Neural cell (in vitro differentiated cells): ENCODE measurements at regions not wholly inside any gene's neighbourhood (a gene's known extent, or its start where the extent isn't known, plus 50 kb on each side); places are given as distances from the start of the nearest gene placed in this dataset.
A peak's percentile ranks its signal among the peaks of the same experiment; 100 is the strongest.

ENCODE experiments used
- H2AFZ ChIP-seq: fragments of 200-600, 300-800 bp; sonication (generic), shearing (Covaris generic); 2 replicates; pipeline ENCODE4 v1.6.0; 2014; ENCODE audit warnings: low read depth, mild to moderate bottlenecking, antibody characterized with exemption, low read length, moderate library complexity
- H3F3A ChIP-seq: fragments of 200-600 bp; shearing (Covaris generic); 2 replicates; pipeline ENCODE4 v1.6.1; 2016; ENCODE audit warnings: mild to moderate bottlenecking, moderate library complexity, mixed read lengths, antibody characterized with exemption, low read length; ENCODE audit not compliant: insufficient read depth, poor library complexity, severe bottlenecking
- H3K27ac ChIP-seq: fragments of 200-600, 300-800 bp; sonication (generic), shearing (Covaris generic); 2 replicates; pipeline ENCODE4 v1.5.1; 2014; ENCODE audit warnings: mild to moderate bottlenecking, low read length, moderate library complexity
- H3K27me3 ChIP-seq: fragments of 300-800, 200-600 bp; sonication (generic), shearing (Covaris generic); 2 replicates; pipeline ENCODE4 v1.6.0; 2014; ENCODE audit warnings: mild to moderate bottlenecking, low read depth, low read length, moderate library complexity; ENCODE audit not compliant: insufficient read depth
- H3K36me3 ChIP-seq: fragments of 300-800, 200-600 bp; sonication (generic), shearing (Covaris generic); 2 replicates; pipeline ENCODE4 v1.5.1; 2014; ENCODE audit warnings: mild to moderate bottlenecking, antibody characterized with exemption, low read length, moderate library complexity; ENCODE audit not compliant: insufficient read depth
- H3K4me2 ChIP-seq: fragments of 300-800, 200-600 bp; sonication (generic), shearing (Covaris generic); 2 replicates; pipeline ENCODE4 v1.6.0; 2014; ENCODE audit warnings: mild to moderate bottlenecking, low read length
- H3K4me3 ChIP-seq: fragments of 300-800, 200-600 bp; sonication (generic), shearing (Covaris generic); 2 replicates; pipeline ENCODE4 v1.5.1; 2014; ENCODE audit warnings: mild to moderate bottlenecking, low read length, moderate library complexity
- H3K79me2 ChIP-seq: fragments of 200-600 bp; shearing (Covaris generic); replicated peaks from 2 replicates; pipeline ENCODE4 v1.6.0; 2014; ENCODE audit warnings: mild to moderate bottlenecking, low read length, moderate library complexity; ENCODE audit not compliant: insufficient read depth
- H3K9ac ChIP-seq: fragments of 300-800, 200-600 bp; sonication (generic), shearing (Covaris generic); 2 replicates; pipeline ENCODE4 v1.6.1; 2016; ENCODE audit warnings: mild to moderate bottlenecking, low read length, mixed read lengths
- H3K9me2 ChIP-seq: fragments of 200-600 bp; shearing (Covaris generic); 2 replicates; pipeline ENCODE4 v1.6.1; 2016; ENCODE audit warnings: mild to moderate bottlenecking, low read length, mixed read lengths; ENCODE audit not compliant: insufficient read depth
- H3K9me3 ChIP-seq: fragments of 200-600, 300-800 bp; sonication (generic), shearing (Covaris generic); 2 replicates; pipeline ENCODE4 v1.6.1; 2016; ENCODE audit warnings: mild to moderate bottlenecking, mixed run types, low read length, moderate library complexity, mixed read lengths
- H4K20me1 ChIP-seq: fragments of 200-600 bp; shearing (Covaris generic); 2 replicates; pipeline ENCODE4 v1.6.1; 2016; ENCODE audit warnings: mild to moderate bottlenecking, mixed run types; ENCODE audit not compliant: insufficient read depth
- CTCF ChIP-seq: fragments of 450-650 bp; IDR thresholded peaks from 2 replicates; pipeline ENCODE4 v1.5.1; 2014; ENCODE audit warnings: antibody characterized with exemption, mild to moderate bottlenecking, moderate library complexity; ENCODE audit not compliant: poor library complexity, severe bottlenecking
- EP300 ChIP-seq: fragments of 450-650 bp; conservative IDR thresholded peaks from 2 replicates; pipeline ENCODE4 v1.6.1; 2014; ENCODE audit warnings: antibody characterized with exemption, mild to moderate bottlenecking, moderate library complexity; ENCODE audit not compliant: poor library complexity, severe bottlenecking
- EZH2 ChIP-seq: fragments of 200-600, 300-800 bp; shearing (Covaris generic), sonication (generic); IDR thresholded peaks from 2 replicates; pipeline ENCODE4 v1.6.1; 2014; ENCODE audit warnings: antibody characterized with exemption, low read length, borderline replicate concordance, mild to moderate bottlenecking; ENCODE audit not compliant: insufficient read depth, poor library complexity, severe bottlenecking
- MXI1 ChIP-seq: fragments of 450-650 bp; conservative IDR thresholded peaks from 2 replicates; pipeline ENCODE4 v1.6.1; 2014; ENCODE audit warnings: antibody characterized with exemption, mild to moderate bottlenecking; ENCODE audit not compliant: poor library complexity, severe bottlenecking
- POLR2AphosphoS5 ChIP-seq: IDR thresholded peaks from 2 replicates; pipeline ENCODE4 v1.6.1; 2012
- RAD21 ChIP-seq: fragments of 450-650 bp; conservative IDR thresholded peaks from 2 replicates; pipeline ENCODE4 v1.6.1; 2014; ENCODE audit warnings: antibody characterized with exemption, mild to moderate bottlenecking, moderate library complexity
- REST ChIP-seq: IDR thresholded peaks from 2 replicates; pipeline ENCODE4 v1.6.1; 2012; ENCODE audit warnings: borderline replicate concordance
- SMC3 ChIP-seq: fragments of 450-650 bp; conservative IDR thresholded peaks from 2 replicates; pipeline ENCODE4 v1.6.1; 2014; ENCODE audit warnings: antibody characterized with exemption, mild to moderate bottlenecking, moderate library complexity; ENCODE audit not compliant: poor library complexity
- TAF1 ChIP-seq: IDR thresholded peaks from 2 replicates; pipeline ENCODE4 v1.6.1; 2012; ENCODE audit warnings: low read depth

GRCh38 chr18:8895341-8895740 is 190.0 kb downstream of the MTCL1 start:
- H4K20me1 ChIP-seq: no peaks in the 10 kb centered on the region
- no peak overlapping the region for H3K4me3 ChIP-seq
- peak overlapping the region; percentile 93 for H3K27ac ChIP-seq
- TF ChIP-seq MXI1: no peak
- no peak for TF ChIP-seq RAD21
- no peak for TF ChIP-seq POLR2AphosphoS5
- TF ChIP-seq TAF1: no peak
- TF ChIP-seq REST: no peak
- TF ChIP-seq EP300: no peak
- no peak for TF ChIP-seq EZH2
- no peak for TF ChIP-seq CTCF
- no peak overlapping the region for H3K4me2 ChIP-seq
- no peaks in the 10 kb centered on the region for H3K9me2 ChIP-seq
- H3K27me3 ChIP-seq: no peaks in the 10 kb centered on the region
- peaks cover 3% of the 10 kb centered on the region for H3F3A ChIP-seq
- H3K9me3 ChIP-seq: no peaks in the 10 kb centered on the region
- H3K9ac ChIP-seq: no peak overlapping the region
- H3K79me2 ChIP-seq: no peaks in the 10 kb centered on the region
- no peak overlapping the region for H2AFZ ChIP-seq
- H3K36me3 ChIP-seq: no peaks in the 10 kb centered on the region

- H3K79me2 ChIP-seq: no peaks in the 10 kb centered on the region
- TF ChIP-seq EZH2 (no peak), POLR2AphosphoS5 (no peak), EP300 (no peak), REST (no peak), CTCF (no peak), TAF1 (no peak), MXI1 (no peak), RAD21 (no peak), SMC3 (no peak)
- H3K9me2 ChIP-seq: no peaks in the 10 kb centered on the region
Measured at GRCh38 chr18:8895987-8896619, 190.7 kb downstream of the MTCL1 start.

More at GRCh38 chr18:8895987-8896619, 190.7 kb downstream of the MTCL1 start:
- no peaks in the 10 kb centered on the region for H4K20me1 ChIP-seq
- no peak overlapping the region for H3K4me2 ChIP-seq
- no peaks in the 10 kb centered on the region for H3K9me3 ChIP-seq
- H3K4me3 ChIP-seq: no peak overlapping the region
- peaks cover 3% of the 10 kb centered on the region for H3F3A ChIP-seq
- H3K9ac ChIP-seq: no peak overlapping the region
- no peak overlapping the region for H2AFZ ChIP-seq
- no peak overlapping the region for H3K27ac ChIP-seq
- no peaks in the 10 kb centered on the region for H3K27me3 ChIP-seq
- H3K36me3 ChIP-seq: no peaks in the 10 kb centered on the region
